Thyroid gland (tissue), 4 donors: ENCODE measurements at regions not wholly inside any gene's neighbourhood (a gene's known extent, or its start where the extent isn't known, plus 50 kb on each side); places are given as distances from the start of the nearest gene placed in this dataset.
"Not testable (repeated sequence)": the region's sequence is repeated elsewhere in the genome, so short reads cannot be mapped to it uniquely, and the experiment has no call there.

Source experiments
- DNase-seq, 2 donors: peaks; one replicate each; pipeline ENCODE4 v3.0.0-alpha.2; 2019
- H3K27ac ChIP-seq, 3 donors: fragments of 200-600 bp; sonication (generic); 1 replicate in 2 of 3; 2 replicates in 1 of 3; pipeline ENCODE4 v1.5.1; 2016 to 2019; ENCODE audit warnings: mild to moderate bottlenecking in 1 of 3, moderate library complexity in 1 of 3
- H3K27me3 ChIP-seq: fragments of 200-600 bp; sonication (generic); one replicate; pipeline ENCODE4 v1.5.1; 2019
- H3K36me3 ChIP-seq, 2 donors: fragments of 200-600 bp; sonication (generic); one replicate each; pipeline ENCODE4 v1.5.1; 2016 to 2019
- H3K4me1 ChIP-seq, 2 donors: fragments of 200-600 bp; sonication (generic); one replicate each; pipeline ENCODE4 v1.5.1; 2017 to 2019
- H3K4me3 ChIP-seq, 3 donors: fragments of 200-600 bp; sonication (generic); replicated peaks in 1 of 3; 1 replicate in 2 of 3; 2 replicates in 1 of 3; pipeline ENCODE4 v1.5.1; 2016; ENCODE audit warnings: mild to moderate bottlenecking in 1 of 3
- H3K9me3 ChIP-seq: fragments of 200-600 bp; sonication (generic); one replicate; pipeline ENCODE4 v1.5.1; 2017
- POLR2A ChIP-seq, 2 donors: fragments of 450-650 bp; IDR thresholded peaks; one replicate each; pipeline ENCODE4 v1.6.1; 2017; ENCODE audit warnings: antibody characterized with exemption in 2 of 2, mild to moderate bottlenecking in 2 of 2, moderate library complexity in 1 of 2
- WGBS, 2 donors: methylation state at CpG; one replicate each; pipeline ENCODE4 v1.1.5; 2017; 5-methylcytosine and 5-hydroxymethylcytosine counted together
- intact Hi-C: fragments of 100-400 bp; cut with DNase I; formaldehyde crosslinking; loops from one replicate; pipeline ENCODE4 v1.15.1; 2023
- TF ChIP-seq, protein P1 (sequence below), 6 experiments: fragments of 200-600 bp in 3 of 6; fragments of 450-650 bp in 3 of 6; sonication (generic) in 3 of 6; IDR thresholded peaks; one replicate each; pipeline ENCODE4 v1.5.1; 2016 to 2019; ENCODE audit warnings: antibody characterized with exemption in 6 of 6, mild to moderate bottlenecking in 2 of 6, inconsistent platforms in 1 of 6, moderate library complexity in 1 of 6

DNA sequence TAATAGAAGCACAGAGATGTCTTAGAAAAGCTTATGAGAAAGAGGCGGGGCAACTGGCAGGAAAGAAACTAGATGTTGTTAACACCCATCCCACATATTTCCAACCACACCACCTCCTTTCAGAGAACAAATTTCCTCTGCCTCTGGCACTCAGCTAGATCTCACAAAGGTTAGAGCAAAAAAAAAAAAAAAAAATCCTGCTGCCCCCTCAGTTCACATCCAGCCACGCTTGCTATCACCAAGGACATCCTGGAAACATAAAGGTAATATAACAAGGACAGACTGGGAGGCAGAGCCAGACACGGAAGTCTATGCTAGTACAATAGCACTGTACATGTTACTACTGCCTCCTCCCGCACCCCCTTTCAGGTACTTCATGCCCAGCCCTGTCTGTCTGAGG is 238.0 kb upstream of the PTGER4 start:
- TF ChIP-seq, protein P1, sequence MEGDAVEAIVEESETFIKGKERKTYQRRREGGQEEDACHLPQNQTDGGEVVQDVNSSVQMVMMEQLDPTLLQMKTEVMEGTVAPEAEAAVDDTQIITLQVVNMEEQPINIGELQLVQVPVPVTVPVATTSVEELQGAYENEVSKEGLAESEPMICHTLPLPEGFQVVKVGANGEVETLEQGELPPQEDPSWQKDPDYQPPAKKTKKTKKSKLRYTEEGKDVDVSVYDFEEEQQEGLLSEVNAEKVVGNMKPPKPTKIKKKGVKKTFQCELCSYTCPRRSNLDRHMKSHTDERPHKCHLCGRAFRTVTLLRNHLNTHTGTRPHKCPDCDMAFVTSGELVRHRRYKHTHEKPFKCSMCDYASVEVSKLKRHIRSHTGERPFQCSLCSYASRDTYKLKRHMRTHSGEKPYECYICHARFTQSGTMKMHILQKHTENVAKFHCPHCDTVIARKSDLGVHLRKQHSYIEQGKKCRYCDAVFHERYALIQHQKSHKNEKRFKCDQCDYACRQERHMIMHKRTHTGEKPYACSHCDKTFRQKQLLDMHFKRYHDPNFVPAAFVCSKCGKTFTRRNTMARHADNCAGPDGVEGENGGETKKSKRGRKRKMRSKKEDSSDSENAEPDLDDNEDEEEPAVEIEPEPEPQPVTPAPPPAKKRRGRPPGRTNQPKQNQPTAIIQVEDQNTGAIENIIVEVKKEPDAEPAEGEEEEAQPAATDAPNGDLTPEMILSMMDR (IDR thresholded peaks at IDR 0.05): no peak
- no peak for TF ChIP-seq POLR2A (IDR thresholded peaks at IDR 0.05)
- intact Hi-C loops: no loop called here
- Histone ChIP-seq H3K9me3 (no peaks in the 10 kb centered on the region), H3K4me1 (peaks cover 0 to 9% of the 10 kb centered on the region in 2 donors), H3K4me3 (no peak overlapping the region), H3K27ac (no peak overlapping the region), H3K27me3 (no peaks in the 10 kb centered on the region), H3K36me3 (no peaks in the 10 kb centered on the region)
- 82 to 89% methylated on average over 4 of the region's 4 CpGs for WGBS, 2 donors
- no peak for DNase-seq

DNA sequence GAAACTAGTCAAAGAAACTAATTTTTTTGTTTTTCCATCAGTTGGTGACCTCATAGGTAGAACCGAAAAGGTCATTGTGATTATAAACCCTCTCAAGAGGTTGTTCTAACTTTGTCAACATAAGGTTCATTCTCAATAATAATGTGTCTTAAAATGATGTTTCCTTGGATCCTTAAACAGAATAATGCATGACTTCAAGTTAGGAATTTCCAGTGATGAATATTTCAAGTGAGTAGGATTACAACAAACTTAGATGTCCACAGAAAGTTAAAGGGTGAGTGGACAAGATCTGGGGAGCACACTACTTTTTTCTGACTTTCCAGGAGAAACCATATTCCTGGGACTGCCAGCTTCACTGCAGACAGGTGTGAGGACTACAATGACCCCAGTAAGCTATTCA is 239.0 kb upstream of the PTGER4 start:
- intact Hi-C loops: no loop called here
- H3K9me3 ChIP-seq: no peaks in the 10 kb centered on the region

DNA sequence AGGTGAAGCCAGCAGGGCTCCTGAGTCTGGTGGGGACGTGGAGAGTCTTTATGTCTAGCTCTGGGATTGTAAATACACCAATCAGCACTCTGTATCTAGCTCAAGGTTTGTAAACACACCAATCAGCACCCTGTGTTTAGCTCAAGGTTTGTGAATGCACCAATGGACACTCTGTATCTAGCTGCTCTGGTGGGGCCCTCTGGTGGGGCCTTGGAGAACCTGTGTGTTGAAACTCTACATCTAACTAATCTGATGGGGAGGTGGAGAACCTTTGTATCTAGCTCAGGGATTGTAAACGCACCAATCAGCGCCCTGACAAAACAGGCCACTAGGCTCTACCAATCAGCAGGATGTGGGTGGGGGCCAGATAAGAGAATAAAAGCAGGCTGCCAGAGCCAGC is 240.6 kb upstream of the PTGER4 start:
- H3K27me3 ChIP-seq, H3K36me3 ChIP-seq, H3K4me1 ChIP-seq, intact Hi-C loops, H3K27ac ChIP-seq, H3K9me3 ChIP-seq, H3K4me3 ChIP-seq: not testable (repeated sequence)
- DNase-seq: peak in 1 of 2 donors; percentile 9
- WGBS, 2 donors: 89 to 96% methylated on average over 3 of the region's 3 CpGs
- TF ChIP-seq, protein P1 (IDR thresholded peaks at IDR 0.05): peak in 1 of 6 experiments; percentile 15

More for the DNA sequence above, 239.0 kb upstream of the PTGER4 start:
- H3K27me3 ChIP-seq: no peaks in the 10 kb centered on the region
- no peaks in the 10 kb centered on the region for H3K36me3 ChIP-seq
- no peak for DNase-seq
- peaks cover 0 to 9% of the 10 kb centered on the region in 2 donors for H3K4me1 ChIP-seq
- no peak for TF ChIP-seq POLR2A (IDR thresholded peaks at IDR 0.05)
- TF ChIP-seq, protein P1 (IDR thresholded peaks at IDR 0.05): no peak
- H3K27ac ChIP-seq: no peak overlapping the region
- no peak overlapping the region for H3K4me3 ChIP-seq
- WGBS, 2 donors: 33 to 45% methylated on average over 1 of the region's 1 CpG

DNA sequence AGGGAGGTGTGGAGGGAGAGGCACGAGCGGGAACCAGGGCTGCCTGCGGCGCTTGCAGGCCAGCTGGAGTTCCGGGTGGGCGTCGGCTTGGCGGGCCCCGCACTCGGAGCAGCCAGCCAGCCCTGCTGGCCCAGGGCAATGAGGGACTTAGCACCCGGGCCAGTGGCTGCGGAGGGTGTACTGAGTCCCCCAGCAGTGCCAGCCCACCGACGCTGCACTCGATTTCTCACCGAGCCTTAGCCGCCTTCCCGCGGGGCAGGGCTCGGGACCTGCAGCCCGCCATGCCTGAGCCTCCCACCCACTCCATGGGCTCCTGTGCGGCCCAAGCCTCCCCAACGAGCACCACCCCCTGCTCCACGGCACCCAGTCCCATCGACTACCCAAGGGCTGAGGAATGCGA is 241.1 kb upstream of the PTGER4 start:
- WGBS, 2 donors: 98% methylated on average over 17 to 19 of the region's 26 CpGs
- not testable (repeated sequence) for H3K9me3 ChIP-seq

DNA sequence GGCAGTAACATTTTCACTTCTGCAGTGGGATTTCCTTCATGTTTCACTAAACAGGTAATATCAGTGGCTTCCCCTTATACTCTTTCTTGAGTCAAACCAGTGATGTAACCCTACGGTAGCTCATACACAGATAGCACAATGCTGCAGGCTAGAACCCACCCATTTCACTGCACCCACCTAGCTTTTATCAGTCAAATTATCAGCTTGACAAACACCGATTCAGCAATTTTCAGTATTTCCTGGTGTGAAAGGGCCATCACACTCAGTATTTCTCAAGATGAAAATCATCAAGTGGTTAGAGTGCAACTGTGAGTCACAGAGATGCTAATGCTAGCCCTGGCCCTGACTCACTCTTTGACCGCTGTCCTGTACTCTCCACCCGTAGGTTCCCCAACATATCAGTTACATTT is 242.3 kb upstream of the PTGER4 start:
- WGBS, 2 donors: 86 to 95% methylated on average over 4 of the region's 4 CpGs
- Histone ChIP-seq H3K9me3 (no peaks in the 10 kb centered on the region), H3K27ac (no peak overlapping the region), H3K4me1 (peaks cover 0 to 9% of the 10 kb centered on the region in 2 donors), H3K27me3 (no peaks in the 10 kb centered on the region), H3K36me3 (no peaks in the 10 kb centered on the region), H3K4me3 (no peak overlapping the region)
- intact Hi-C loops: no loop called here
- no peak for DNase-seq
- TF ChIP-seq POLR2A (IDR thresholded peaks at IDR 0.05): no peak
- TF ChIP-seq, protein P1 (IDR thresholded peaks at IDR 0.05): no peak

More for the DNA sequence above, 241.1 kb upstream of the PTGER4 start:
- H3K27ac ChIP-seq, DNase-seq, intact Hi-C loops, H3K4me1 ChIP-seq, H3K4me3 ChIP-seq, H3K27me3 ChIP-seq, H3K36me3 ChIP-seq: not testable (repeated sequence)
